GM12878 (cell line): ENCODE measurements at regions not wholly inside any gene's neighbourhood (a gene's known extent, or its start where the extent isn't known, plus 50 kb on each side); places are given as distances from the start of the nearest gene placed in this dataset.

Experiments
- ATAC-seq: fragments of 200-7000 bp; cut with Tn5 transposase; 3 replicates; pipeline ENCODE4 v1.9.1; 2020; ENCODE audit warnings: mild to moderate bottlenecking, moderate library complexity
- BruUV-seq: library from RNA; stranded (reverse); fragments of 400-500 nt; replicated peaks from 2 replicates; lab custom pipeline; 2021; lab: Mats Ljungman, UMichigan
- CTCF ChIA-PET: fragments of 300-600 bp; sonication (Branson Sonifier 250); formaldehyde crosslinking; extraction: SDS; loops from one replicate; lab custom pipeline; 2021; ENCODE audit warnings: inconsistent platforms; lab: Yijun Ruan, JAX
- POLR2A ChIA-PET: fragments of 350-600 bp; formaldehyde crosslinking; extraction: SDS; loops from one replicate; lab custom pipeline; 2021; ENCODE audit warnings: inconsistent platforms; lab: Charles Lee
- RAD21 ChIA-PET: fragments of 300-600 bp; sonication (Branson Sonifier 250); formaldehyde crosslinking; loops from one replicate; lab custom pipeline; 2023; ENCODE audit warnings: antibody characterized with exemption; ENCODE audit not compliant: unreplicated experiment; lab: Charles Lee
- SMC1A ChIA-PET: fragments of 300-600 bp; sonication (Branson Sonifier 250); formaldehyde crosslinking; loops from one replicate; lab custom pipeline; 2023; ENCODE audit not compliant: unreplicated experiment, uncharacterized antibody; lab: Charles Lee
- DNase-seq: peaks from one replicate; pipeline ENCODE4 v3.0.0-alpha.2; 2011; ENCODE audit warnings: low read depth, low spot score
- FAIRE-seq: peaks from 3 replicates; lab custom pipeline; 2011; peaks lifted over from hg19 to GRCh38; lab: Jason Lieb, UNC
- H2AFZ ChIP-seq: 2 replicates; pipeline ENCODE4 v1.6.0; 2011; ENCODE audit warnings: low read depth, low read length, control low read depth; ENCODE audit not compliant: control insufficient read depth
- H3K27ac ChIP-seq: 2 replicates; pipeline ENCODE4 v1.5.1; 2011; ENCODE audit warnings: control low read depth; ENCODE audit not compliant: control insufficient read depth, insufficient read depth
- H3K27me3 ChIP-seq, 2 experiments: replicated peaks in 1 of 2; 2 replicates each; pipeline versions ENCODE4 v1.6.0 to v1.6.1; 2011; ENCODE audit warnings: low read length in 1 of 2; ENCODE audit not compliant: control insufficient read depth in 2 of 2, insufficient read depth in 2 of 2
- H3K36me3 ChIP-seq, 2 experiments: 2 replicates each; pipeline ENCODE4 v1.5.1; 2011; ENCODE audit warnings: low read length in 1 of 2; ENCODE audit not compliant: control insufficient read depth in 2 of 2, insufficient read depth in 2 of 2
- H3K4me1 ChIP-seq: 2 replicates; pipeline ENCODE4 v1.6.1; 2011; ENCODE audit warnings: mild to moderate bottlenecking, low read length, moderate library complexity, mixed read lengths; ENCODE audit not compliant: control insufficient read depth, insufficient read depth
- H3K4me2 ChIP-seq: 2 replicates; pipeline ENCODE4 v1.6.0; 2011; ENCODE audit warnings: control low read depth; ENCODE audit not compliant: control insufficient read depth, insufficient read depth
- H3K4me3 ChIP-seq: fragments of 200-600 bp; sonication (generic); 2 replicates; pipeline ENCODE4 v1.5.1; 2016
- H3K79me2 ChIP-seq: 2 replicates; pipeline ENCODE4 v1.6.0; 2011; ENCODE audit warnings: low read length; ENCODE audit not compliant: control insufficient read depth, insufficient read depth
- H3K9ac ChIP-seq: 2 replicates; pipeline ENCODE4 v1.8.0; 2011; ENCODE audit warnings: low read length, control low read depth, mixed read lengths; ENCODE audit not compliant: control insufficient read depth, insufficient read depth
- H3K9me3 ChIP-seq: replicated peaks from 3 replicates; pipeline ENCODE4 v1.5.1; 2011; ENCODE audit warnings: mild to moderate bottlenecking, low read length; ENCODE audit not compliant: control insufficient read depth, insufficient read depth
- H4K20me1 ChIP-seq: 2 replicates; pipeline ENCODE4 v1.6.0; 2011; ENCODE audit not compliant: control insufficient read depth, insufficient read depth
- E4F1 ChIP-seq: fragments of 450-650 bp; IDR thresholded peaks from 2 replicates; pipeline ENCODE4 v1.6.1; 2018; ENCODE audit warnings: borderline replicate concordance, mild to moderate bottlenecking; ENCODE audit not compliant: partially characterized antibody
- ELK1 ChIP-seq: IDR thresholded peaks from 2 replicates; pipeline ENCODE4 v1.6.1; 2012; ENCODE audit warnings: low read depth, low read length, improper control_type of control experiment
- IKZF2 ChIP-seq, 2 experiments: fragments of 450-650 bp; IDR thresholded peaks; 2 replicates each; pipeline ENCODE4 v1.6.1; 2017; ENCODE audit warnings: mild to moderate bottlenecking in 2 of 2, moderate library complexity in 2 of 2
- NFXL1 ChIP-seq: fragments of 450-650 bp; IDR thresholded peaks from 2 replicates; pipeline ENCODE4 v1.6.1; 2017; ENCODE audit warnings: antibody characterized with exemption, mild to moderate bottlenecking, borderline replicate concordance
- NKRF ChIP-seq: fragments of 450-650 bp; conservative IDR thresholded peaks from 2 replicates; pipeline ENCODE4 v1.6.1; 2017; ENCODE audit warnings: mild to moderate bottlenecking, moderate library complexity
- POLR2AphosphoS5 ChIP-seq: IDR thresholded peaks from 2 replicates; pipeline ENCODE4 v1.6.1; 2011; ENCODE audit warnings: mild to moderate bottlenecking, low read length, inconsistent platforms
- SPI1 ChIP-seq: IDR thresholded peaks from 2 replicates; pipeline ENCODE4 v1.6.1; 2011; ENCODE audit warnings: low read depth, mild to moderate bottlenecking, low read length, moderate library complexity, borderline replicate concordance; ENCODE audit not compliant: insufficient read depth
- TAF1 ChIP-seq: IDR thresholded peaks from 2 replicates; pipeline ENCODE4 v1.6.1; 2011; ENCODE audit warnings: mild to moderate bottlenecking, low read depth, low read length, borderline replicate concordance
- WGBS: methylation state at CpG from one replicate; pipeline ENCODE4 v1.1.6; 2016; ENCODE audit warnings: low lambda C conversion rate; ENCODE audit not compliant: insufficient replicate concordance, insufficient coverage; ENCODE audit errors: missing lambda C conversion rate; 5-methylcytosine and 5-hydroxymethylcytosine counted together
- in situ Hi-C: fragments of 300-500 bp; cut with MboI; formaldehyde crosslinking; loops from 9 replicates; pipeline ENCODE4 v1.14.3; 2018; ENCODE audit warnings: mixed read lengths
- intact Hi-C: fragments of 100-400 bp; cut with micrococcal nuclease; formaldehyde crosslinking; loops from one replicate; pipeline ENCODE4 v1.14.2; 2022; ENCODE audit not compliant: unreplicated experiment

- no peak overlapping the region for H3K9ac ChIP-seq
- no TSS peak for BruUV-seq
- no peak overlapping the region for H2AFZ ChIP-seq
- H3K4me3 ChIP-seq = no peak overlapping the region
- intact Hi-C loops = no loop called here
- H3K36me3 ChIP-seq = no peaks in the 10 kb centered on the region
- no peaks in the 10 kb centered on the region for H3K27me3 ChIP-seq
- 6% methylated on average over 3 of the region's 3 CpGs for WGBS
- DNase-seq (no peak), FAIRE-seq (no peak), ATAC-seq (no peak)
- ChIA-PET POLR2A (no interaction called here), CTCF (no interaction called here), RAD21 (no interaction called here), SMC1A (interaction anchor here (0.7 kb wide), 1 partner anchor 11 kb away, joined by 4 read pairs; no protein-coding TSS in a partner anchor)
- no peaks in the 10 kb centered on the region for H3K9me3 ChIP-seq
- H3K79me2 ChIP-seq = no peaks in the 10 kb centered on the region
- no peaks in the 10 kb centered on the region for H3K4me1 ChIP-seq
- H3K27ac ChIP-seq = no peak overlapping the region
- in situ Hi-C loops = no loop called here
- TF ChIP-seq TAF1 = no peak
- TF ChIP-seq IKZF2 (IDR thresholded peaks at IDR 0.05) = no peak
- no peak for TF ChIP-seq SPI1
- TF ChIP-seq POLR2AphosphoS5 = no peak
- no peak for TF ChIP-seq E4F1
- no peak for TF ChIP-seq NKRF
- TF ChIP-seq NFXL1 = no peak
- TF ChIP-seq ELK1 = no peak
- H4K20me1 ChIP-seq = no peaks in the 10 kb centered on the region
- no peak overlapping the region for H3K4me2 ChIP-seq
These were observed 161.3 kb upstream of the BMP4 start for GRCh38 chr14:54117924-54118323.
